ENCODE measurements at regions not wholly inside any gene's neighbourhood (a gene's known extent, or its start where the extent isn't known, plus 50 kb on each side); places are given as distances from the start of the nearest gene placed in this dataset.

- DNase-seq (ENCODE audit: low read depth in 2 of 2): peak in 1 of 2 donors; percentile 79
- no peak overlapping the region for H3K4me3 ChIP-seq (replicated peaks in 1 of 4; ENCODE audit: control extremely low read depth in 1 of 4, insufficient read depth in 1 of 4, low read depth in 3 of 4, low read length in 4 of 4)
- H3K4me2 ChIP-seq (ENCODE audit: extremely low read depth, insufficient read depth, low read length): no peak overlapping the region
- no peak for TF ChIP-seq CTCF (conservative IDR thresholded peaks at IDR 0.05 in 1 of 2, IDR thresholded peaks at IDR 0.05 in 1 of 2; ENCODE audit: low read depth in 1 of 2, low read length in 2 of 2)
- no peak for TF ChIP-seq EZH2 (IDR thresholded peaks at IDR 0.05; ENCODE audit: low read length, missing control alignments)
- H2AFZ ChIP-seq (ENCODE audit: low read length): no peak overlapping the region
- H3K4me1 ChIP-seq (ENCODE audit: control insufficient read depth, extremely low read depth, insufficient read depth, low read length): no peaks in the 10 kb centered on the region
- no peaks in the 10 kb centered on the region for H3K9me3 ChIP-seq (ENCODE audit: control insufficient read depth, insufficient read depth, low read depth, low read length)
- H3K36me3 ChIP-seq (ENCODE audit: control insufficient read depth, insufficient read depth, low read length): no peaks in the 10 kb centered on the region
- no peaks in the 10 kb centered on the region for H4K20me1 ChIP-seq (ENCODE audit: control insufficient read depth, extremely low read depth, insufficient read depth, low read length)
- H3K9ac ChIP-seq (ENCODE audit: insufficient read depth, low read length): no peak overlapping the region
- H3K27ac ChIP-seq (ENCODE audit: insufficient read depth, low read length): no peak overlapping the region
- no peaks in the 10 kb centered on the region for H3K27me3 ChIP-seq (ENCODE audit: control insufficient read depth, insufficient read depth, low read length)
- H3K79me2 ChIP-seq (ENCODE audit: control insufficient read depth, insufficient read depth, low read length): no peaks in the 10 kb centered on the region
Measured at GRCh38 chr1:239810061-239810481, 281.6 kb upstream of the FMN2 start.

- no peaks in the 10 kb centered on the region for H4K20me1 ChIP-seq (ENCODE audit: control insufficient read depth, extremely low read depth, insufficient read depth, low read length)
- peak in 1 of 2 donors; percentile 33 for DNase-seq (ENCODE audit: low read depth in 2 of 2)
- H3K36me3 ChIP-seq (ENCODE audit: control insufficient read depth, insufficient read depth, low read length): no peaks in the 10 kb centered on the region
- no peak overlapping the region for H3K9ac ChIP-seq (ENCODE audit: insufficient read depth, low read length)
- H2AFZ ChIP-seq (ENCODE audit: low read length): no peak overlapping the region
- H3K4me3 ChIP-seq (replicated peaks in 1 of 4; ENCODE audit: control extremely low read depth in 1 of 4, insufficient read depth in 1 of 4, low read depth in 3 of 4, low read length in 4 of 4): no peak overlapping the region
- no peak overlapping the region for H3K4me2 ChIP-seq (ENCODE audit: extremely low read depth, insufficient read depth, low read length)
- no peaks in the 10 kb centered on the region for H3K79me2 ChIP-seq (ENCODE audit: control insufficient read depth, insufficient read depth, low read length)
- H3K27ac ChIP-seq (ENCODE audit: insufficient read depth, low read length): no peak overlapping the region
- H3K27me3 ChIP-seq (ENCODE audit: control insufficient read depth, insufficient read depth, low read length): no peaks in the 10 kb centered on the region
- no peaks in the 10 kb centered on the region for H3K9me3 ChIP-seq (ENCODE audit: control insufficient read depth, insufficient read depth, low read depth, low read length)
- TF ChIP-seq CTCF (conservative IDR thresholded peaks at IDR 0.05 in 1 of 2, IDR thresholded peaks at IDR 0.05 in 1 of 2; ENCODE audit: low read depth in 1 of 2, low read length in 2 of 2): no peak
- TF ChIP-seq EZH2 (IDR thresholded peaks at IDR 0.05; ENCODE audit: low read length, missing control alignments): no peak
- H3K4me1 ChIP-seq (ENCODE audit: control insufficient read depth, extremely low read depth, insufficient read depth, low read length): no peaks in the 10 kb centered on the region
Measured at GRCh38 chr1:239811211-239811885, 280.3 kb upstream of the FMN2 start.

- Histone ChIP-seq H3K4me1 (ENCODE audit: control insufficient read depth, extremely low read depth, insufficient read depth, low read length) (no peaks in the 10 kb centered on the region), H3K9ac (ENCODE audit: insufficient read depth, low read length) (no peak overlapping the region), H3K27ac (ENCODE audit: insufficient read depth, low read length) (no peak overlapping the region), H2AFZ (ENCODE audit: low read length) (no peak overlapping the region), H3K4me2 (ENCODE audit: extremely low read depth, insufficient read depth, low read length) (no peak overlapping the region), H3K9me3 (ENCODE audit: control insufficient read depth, insufficient read depth, low read depth, low read length) (no peaks in the 10 kb centered on the region), H3K36me3 (ENCODE audit: control insufficient read depth, insufficient read depth, low read length) (no peaks in the 10 kb centered on the region), H3K4me3 (replicated peaks in 1 of 4; ENCODE audit: control extremely low read depth in 1 of 4, insufficient read depth in 1 of 4, low read depth in 3 of 4, low read length in 4 of 4) (no peak overlapping the region), H4K20me1 (ENCODE audit: control insufficient read depth, extremely low read depth, insufficient read depth, low read length) (no peaks in the 10 kb centered on the region), H3K27me3 (ENCODE audit: control insufficient read depth, insufficient read depth, low read length) (no peaks in the 10 kb centered on the region), H3K79me2 (ENCODE audit: control insufficient read depth, insufficient read depth, low read length) (no peaks in the 10 kb centered on the region)
- DNase-seq (ENCODE audit: low read depth in 2 of 2): no peak
- TF ChIP-seq EZH2 (IDR thresholded peaks at IDR 0.05; ENCODE audit: low read length, missing control alignments): no peak
- no peak for TF ChIP-seq CTCF (conservative IDR thresholded peaks at IDR 0.05 in 1 of 2, IDR thresholded peaks at IDR 0.05 in 1 of 2; ENCODE audit: low read depth in 1 of 2, low read length in 2 of 2)
Measured at GRCh38 chr1:239812580-239812979, 279.1 kb upstream of the FMN2 start.
